Endothelial cell of umbilical vein (primary cell): ENCODE measurements at regions not wholly inside any gene's neighbourhood (a gene's known extent, or its start where the extent isn't known, plus 50 kb on each side); places are given as distances from the start of the nearest gene placed in this dataset.

Experiments used
- BruUV-seq: library from RNA; stranded (reverse); fragments of 400-500 nt; replicated peaks from 2 replicates; lab custom pipeline; 2021; lab: Mats Ljungman, UMichigan
- CTCF ChIA-PET: fragments of 300-600, 350-600 bp; sonication (Branson Sonifier 250); formaldehyde crosslinking; loops from one replicate; lab custom pipeline; 2021; ENCODE audit warnings: antibody characterized with exemption, inconsistent platforms; lab: Charles Lee
- POLR2A ChIA-PET: fragments of 300-600, 350-600 bp; sonication (Branson Sonifier 250); formaldehyde crosslinking; loops from one replicate; lab custom pipeline; 2021; ENCODE audit warnings: antibody characterized with exemption, inconsistent platforms; lab: Charles Lee
- DNase-seq: peaks from one replicate; pipeline ENCODE4 v3.0.0-alpha.2; 2011; ENCODE audit warnings: low read depth, low spot score
- FAIRE-seq: peaks from 2 replicates; lab custom pipeline; 2011; peaks lifted over from hg19 to GRCh38; lab: Jason Lieb, UNC
- H2AFZ ChIP-seq: 2 replicates; pipeline ENCODE4 v1.6.0; 2012; ENCODE audit warnings: low read depth, low read length, control low read depth, inconsistent platforms
- H3K27ac ChIP-seq: 2 replicates; pipeline ENCODE4 v1.5.1; 2011; ENCODE audit warnings: low read depth, mild to moderate bottlenecking, control low read depth, low read length, moderate library complexity; ENCODE audit not compliant: insufficient read depth
- H3K27me3 ChIP-seq, 2 experiments: 2 replicates each; pipeline versions ENCODE4 v1.6.0 to v1.6.1; 2011; ENCODE audit warnings: low read length in 2 of 2, mixed read lengths in 1 of 2; ENCODE audit not compliant: control insufficient read depth in 2 of 2, insufficient read depth in 2 of 2
- H3K36me3 ChIP-seq, 2 experiments: 2 replicates in 1 of 2; 3 replicates in 1 of 2; pipeline ENCODE4 v1.5.1; 2011; ENCODE audit warnings: low read length in 2 of 2, mild to moderate bottlenecking in 1 of 2, moderate library complexity in 1 of 2; ENCODE audit not compliant: control insufficient read depth in 2 of 2, insufficient read depth in 2 of 2; ENCODE audit errors: extremely low read depth in 1 of 2
- H3K4me1 ChIP-seq: 3 replicates; pipeline ENCODE4 v1.5.1; 2011; ENCODE audit warnings: mild to moderate bottlenecking, low read length; ENCODE audit not compliant: control insufficient read depth, insufficient read depth; ENCODE audit errors: extremely low read depth
- H3K4me2 ChIP-seq: 2 replicates; pipeline ENCODE4 v1.6.1; 2011; ENCODE audit warnings: low read length, control low read depth, mixed read lengths; ENCODE audit not compliant: insufficient read depth
- H3K4me3 ChIP-seq, 3 experiments: fragments of 200-600 bp in 1 of 3; sonication (generic), shearing (Covaris generic) in 1 of 3; replicated peaks in 1 of 3; 2 replicates each; pipeline ENCODE4 v1.5.1; 2011 to 2016; ENCODE audit warnings: control low read depth in 3 of 3, low read length in 3 of 3, mild to moderate bottlenecking in 2 of 3, inconsistent platforms in 1 of 3, low read depth in 1 of 3, moderate library complexity in 1 of 3; ENCODE audit not compliant: insufficient read depth in 1 of 3
- H3K79me2 ChIP-seq: 2 replicates; pipeline ENCODE4 v1.6.0; 2012; ENCODE audit warnings: low read length, inconsistent platforms; ENCODE audit not compliant: control insufficient read depth, insufficient read depth
- H3K9ac ChIP-seq: replicated peaks from 2 replicates; pipeline ENCODE3; 2011; ENCODE audit warnings: low read length, control low read depth; ENCODE audit not compliant: insufficient read depth; ENCODE audit errors: extremely low read depth
- H3K9me1 ChIP-seq: replicated peaks from 3 replicates; pipeline ENCODE4 v1.6.0; 2011; ENCODE audit warnings: mild to moderate bottlenecking, low read length; ENCODE audit not compliant: control insufficient read depth, insufficient read depth; ENCODE audit errors: extremely low read depth
- H3K9me3 ChIP-seq: replicated peaks from 2 replicates; pipeline ENCODE4 v1.5.1; 2012; ENCODE audit warnings: low read length, inconsistent platforms; ENCODE audit not compliant: control insufficient read depth, insufficient read depth
- H4K20me1 ChIP-seq: replicated peaks from 2 replicates; pipeline ENCODE3; 2011; ENCODE audit warnings: mild to moderate bottlenecking, low read length; ENCODE audit not compliant: control insufficient read depth, insufficient read depth; ENCODE audit errors: extremely low read depth
- EZH2 ChIP-seq: IDR thresholded peaks from 2 replicates; pipeline ENCODE4 v1.6.1; 2012; ENCODE audit warnings: borderline replicate concordance, low read depth, mild to moderate bottlenecking, moderate library complexity, low read length, inconsistent platforms; ENCODE audit not compliant: severe bottlenecking
- FOS ChIP-seq: IDR thresholded peaks from 2 replicates; pipeline ENCODE4 v1.6.1; 2011; ENCODE audit warnings: mild to moderate bottlenecking, low read length, moderate library complexity, borderline replicate concordance; ENCODE audit not compliant: insufficient read depth
- GATA2 ChIP-seq: IDR thresholded peaks from 2 replicates; pipeline ENCODE4 v1.7.0; 2011; ENCODE audit warnings: low read depth, mild to moderate bottlenecking, moderate library complexity, mixed read lengths, low read length; ENCODE audit not compliant: insufficient read length, insufficient read depth
- JUN ChIP-seq: IDR thresholded peaks from 2 replicates; pipeline ENCODE4 v1.6.1; 2011; ENCODE audit warnings: borderline replicate concordance, low read depth; ENCODE audit not compliant: insufficient read length, insufficient read depth
- MYC ChIP-seq: IDR thresholded peaks from one replicate; pipeline ENCODE4 v1.6.1; 2011; ENCODE audit warnings: mild to moderate bottlenecking, low read depth, low read length
- POLR2A ChIP-seq: IDR thresholded peaks from 2 replicates; pipeline ENCODE4 v1.6.1; 2012; ENCODE audit warnings: low read depth, mild to moderate bottlenecking, control low read depth, low read length
- POLR2AphosphoS5 ChIP-seq: IDR thresholded peaks from 2 replicates; pipeline ENCODE4 v1.6.1; 2012; ENCODE audit warnings: low read depth, mild to moderate bottlenecking, control low read depth, low read length, moderate library complexity; ENCODE audit not compliant: insufficient read depth
- dilution Hi-C: fragments of 300-500 bp; cut with MboI; formaldehyde crosslinking; loops from one replicate; pipeline ENCODE4 v1.15.0; 2019; ENCODE audit warnings: low sequenced_read_pairs; ENCODE audit not compliant: extremely low pct_ligation_motif_present
- intact Hi-C: fragments of 100-400 bp; cut with micrococcal nuclease; formaldehyde crosslinking; loops from one replicate; pipeline ENCODE4 v1.10.0; 2022
- TF ChIP-seq, protein P1 (sequence below), 2 donors: IDR thresholded peaks; 1 replicate in 1 of 2; 2 replicates in 1 of 2; pipeline ENCODE4 v1.5.1; 2011; ENCODE audit warnings: low read length in 2 of 2, mild to moderate bottlenecking in 2 of 2, moderate library complexity in 2 of 2, control low read depth in 1 of 2, inconsistent platforms in 1 of 2, low read depth in 1 of 2; ENCODE audit not compliant: insufficient read depth in 1 of 2; ENCODE audit errors: extremely low read depth in 1 of 2
- TF ChIP-seq, protein P2 (sequence below): IDR thresholded peaks from 2 replicates; pipeline ENCODE4 v1.6.1; 2011; ENCODE audit not compliant: insufficient read depth, insufficient read length

DNA sequence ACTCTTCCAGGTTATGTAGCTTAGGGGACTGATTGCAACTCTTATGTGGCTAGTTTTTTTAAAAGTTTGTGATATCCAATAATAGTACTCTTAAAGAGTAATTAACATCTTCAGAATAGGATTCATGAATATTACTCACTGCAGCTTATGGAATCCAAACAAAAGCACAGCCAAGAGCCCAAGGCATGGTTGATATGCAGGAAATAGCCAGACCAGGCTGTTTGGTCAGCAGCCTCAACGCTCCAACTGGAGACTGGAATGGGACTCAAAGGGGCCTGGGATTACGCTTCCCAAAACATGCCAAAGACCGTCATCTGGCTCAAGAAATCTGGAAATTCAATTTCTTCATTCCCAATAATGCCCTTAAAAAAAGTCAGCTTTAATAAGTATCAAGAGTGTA is 268.6 kb downstream of the SEC61B start:
- no peak overlapping the region for H2AFZ ChIP-seq
- DNase-seq (no peak), FAIRE-seq (no peak)
- no peaks in the 10 kb centered on the region for H3K4me1 ChIP-seq
- H3K4me3 ChIP-seq, result no peak overlapping the region
- no TSS peak for BruUV-seq
- H3K9me3 ChIP-seq, result no peaks in the 10 kb centered on the region
- no peaks in the 10 kb centered on the region for H3K9me1 ChIP-seq
- ChIA-PET POLR2A (no interaction called here), CTCF (no interaction called here)
- TF ChIP-seq POLR2AphosphoS5 (no peak), FOS (no peak), EZH2 (no peak), JUN (no peak), GATA2 (no peak), POLR2A (no peak), MYC (no peak)
- TF ChIP-seq, protein P1, sequence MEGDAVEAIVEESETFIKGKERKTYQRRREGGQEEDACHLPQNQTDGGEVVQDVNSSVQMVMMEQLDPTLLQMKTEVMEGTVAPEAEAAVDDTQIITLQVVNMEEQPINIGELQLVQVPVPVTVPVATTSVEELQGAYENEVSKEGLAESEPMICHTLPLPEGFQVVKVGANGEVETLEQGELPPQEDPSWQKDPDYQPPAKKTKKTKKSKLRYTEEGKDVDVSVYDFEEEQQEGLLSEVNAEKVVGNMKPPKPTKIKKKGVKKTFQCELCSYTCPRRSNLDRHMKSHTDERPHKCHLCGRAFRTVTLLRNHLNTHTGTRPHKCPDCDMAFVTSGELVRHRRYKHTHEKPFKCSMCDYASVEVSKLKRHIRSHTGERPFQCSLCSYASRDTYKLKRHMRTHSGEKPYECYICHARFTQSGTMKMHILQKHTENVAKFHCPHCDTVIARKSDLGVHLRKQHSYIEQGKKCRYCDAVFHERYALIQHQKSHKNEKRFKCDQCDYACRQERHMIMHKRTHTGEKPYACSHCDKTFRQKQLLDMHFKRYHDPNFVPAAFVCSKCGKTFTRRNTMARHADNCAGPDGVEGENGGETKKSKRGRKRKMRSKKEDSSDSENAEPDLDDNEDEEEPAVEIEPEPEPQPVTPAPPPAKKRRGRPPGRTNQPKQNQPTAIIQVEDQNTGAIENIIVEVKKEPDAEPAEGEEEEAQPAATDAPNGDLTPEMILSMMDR (IDR thresholded peaks at IDR 0.05; ENCODE audit: extremely low read depth in 1 of 2, insufficient read depth in 1 of 2, low read depth in 1 of 2, low read length in 2 of 2), result no peak
- TF ChIP-seq, protein P2, sequence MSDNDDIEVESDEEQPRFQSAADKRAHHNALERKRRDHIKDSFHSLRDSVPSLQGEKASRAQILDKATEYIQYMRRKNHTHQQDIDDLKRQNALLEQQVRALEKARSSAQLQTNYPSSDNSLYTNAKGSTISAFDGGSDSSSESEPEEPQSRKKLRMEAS, result no peak
- dilution Hi-C loops, result no loop called here
- H3K4me2 ChIP-seq, result no peak overlapping the region
- H4K20me1 ChIP-seq, result no peaks in the 10 kb centered on the region
- peaks cover 0 to 2% of the 10 kb centered on the region in 2 experiments for H3K27me3 ChIP-seq
- intact Hi-C loops, result no loop called here
- no peak overlapping the region for H3K27ac ChIP-seq
- no peak overlapping the region for H3K9ac ChIP-seq
- no peaks in the 10 kb centered on the region for H3K36me3 ChIP-seq
- H3K79me2 ChIP-seq, result no peaks in the 10 kb centered on the region
